ENCODE measurements at regions not wholly inside any gene's neighbourhood (a gene's known extent, or its start where the extent isn't known, plus 50 kb on each side); places are given as distances from the start of the nearest gene placed in this dataset.
"Not testable (repeated sequence)": the region's sequence is repeated elsewhere in the genome, so short reads cannot be mapped to it uniquely, and the experiment has no call there.

- H3K27me3 ChIP-seq: no peaks in the 10 kb centered on the region
- H3K9me3 ChIP-seq: no peaks in the 10 kb centered on the region
- no peak for DNase-seq
- no peaks in the 10 kb centered on the region for H3K36me3 ChIP-seq
- no peak overlapping the region for H3K4me3 ChIP-seq
Measured at GRCh38 chr14:103225062-103225461, 101.8 kb downstream of the TNFAIP2 start.

DNA sequence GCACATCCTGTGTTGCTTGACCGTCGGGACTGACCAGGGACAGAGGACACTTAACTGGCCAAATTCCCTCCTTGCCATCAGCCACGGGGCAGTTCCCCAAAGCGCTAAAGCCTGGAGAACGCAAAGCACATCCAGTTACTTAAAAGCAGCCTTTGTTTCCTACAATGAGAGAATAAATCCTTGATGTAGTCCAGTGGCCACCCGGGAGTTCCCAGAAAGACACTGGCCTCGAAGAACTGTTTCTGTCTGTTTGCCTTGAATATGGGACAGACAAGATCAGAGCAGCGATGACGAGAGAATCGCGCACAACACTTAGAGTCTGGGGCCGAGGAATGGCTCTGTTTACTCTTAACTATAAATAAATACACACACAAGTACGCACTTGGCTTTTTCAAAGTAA lies 102.2 kb downstream of the TNFAIP2 start:
- Histone ChIP-seq H3K9me3 (no peaks in the 10 kb centered on the region), H3K27me3 (no peaks in the 10 kb centered on the region), H3K36me3 (no peaks in the 10 kb centered on the region), H3K4me3 (no peak overlapping the region)
- DNase-seq: no peak

- H3K9me3 ChIP-seq: no peaks in the 10 kb centered on the region
- no peaks in the 10 kb centered on the region for H3K36me3 ChIP-seq
- no peak for DNase-seq
- no peak overlapping the region for H3K4me3 ChIP-seq
- no peaks in the 10 kb centered on the region for H3K27me3 ChIP-seq
Measured at GRCh38 chr14:103227094-103227768, 104.0 kb downstream of the TNFAIP2 start.

- no peaks in the 10 kb centered on the region for H3K36me3 ChIP-seq
- no peaks in the 10 kb centered on the region for H3K27me3 ChIP-seq
- H3K9me3 ChIP-seq: no peaks in the 10 kb centered on the region
- DNase-seq: no peak
- H3K4me3 ChIP-seq: no peak overlapping the region
Measured at GRCh38 chr14:103228076-103228806, 105.0 kb downstream of the TNFAIP2 start.

DNA sequence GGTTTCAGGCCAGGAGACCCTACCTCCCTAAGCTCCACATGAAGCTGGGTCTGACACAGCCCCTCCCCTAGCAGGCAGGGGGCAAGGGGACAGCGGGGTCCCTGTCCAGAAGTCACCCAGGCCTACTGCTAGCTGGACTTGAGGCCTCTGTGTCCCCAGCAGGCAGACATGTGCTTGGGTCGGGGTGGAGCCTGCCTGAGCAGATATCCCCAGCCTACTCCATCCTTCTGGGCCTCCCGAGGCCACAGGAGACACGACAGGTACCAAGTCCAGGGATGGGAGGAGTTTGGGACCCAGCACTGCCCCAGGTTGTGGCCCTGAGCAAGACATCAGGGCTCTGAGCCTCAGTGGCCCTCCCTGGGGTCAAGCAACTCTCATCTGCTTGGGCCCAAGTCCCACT lies 105.2 kb upstream of the EIF5 start:
- DNase-seq: no peak
- no peaks in the 10 kb centered on the region for H3K27me3 ChIP-seq
- no peaks in the 10 kb centered on the region for H3K9me3 ChIP-seq
- no peak overlapping the region for H3K4me3 ChIP-seq
- H3K36me3 ChIP-seq: no peaks in the 10 kb centered on the region

DNA sequence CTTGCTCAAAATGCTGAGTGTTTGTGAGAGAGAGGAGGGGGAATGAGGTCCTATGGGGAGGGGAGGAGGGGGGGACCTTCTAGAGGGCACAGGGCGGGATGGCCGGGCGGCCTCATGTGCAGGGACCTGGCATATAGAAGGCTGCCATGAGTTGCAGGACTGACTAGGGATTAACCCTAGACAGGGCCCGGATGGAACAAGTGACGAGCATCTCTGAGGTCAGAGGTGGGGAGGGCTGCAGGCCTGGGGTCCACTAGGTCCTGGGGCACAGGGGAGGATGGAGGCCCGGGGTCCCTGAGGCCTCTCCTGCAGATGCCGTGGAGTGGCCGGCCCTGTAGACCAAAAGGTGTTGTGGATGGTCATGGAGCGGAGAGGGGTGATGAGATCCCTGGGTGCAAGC lies 104.0 kb upstream of the EIF5 start:
- Histone ChIP-seq H3K36me3 (no peaks in the 10 kb centered on the region), H3K27me3 (no peaks in the 10 kb centered on the region), H3K9me3 (no peaks in the 10 kb centered on the region), H3K4me3 (no peak overlapping the region)
- DNase-seq: no peak

DNA sequence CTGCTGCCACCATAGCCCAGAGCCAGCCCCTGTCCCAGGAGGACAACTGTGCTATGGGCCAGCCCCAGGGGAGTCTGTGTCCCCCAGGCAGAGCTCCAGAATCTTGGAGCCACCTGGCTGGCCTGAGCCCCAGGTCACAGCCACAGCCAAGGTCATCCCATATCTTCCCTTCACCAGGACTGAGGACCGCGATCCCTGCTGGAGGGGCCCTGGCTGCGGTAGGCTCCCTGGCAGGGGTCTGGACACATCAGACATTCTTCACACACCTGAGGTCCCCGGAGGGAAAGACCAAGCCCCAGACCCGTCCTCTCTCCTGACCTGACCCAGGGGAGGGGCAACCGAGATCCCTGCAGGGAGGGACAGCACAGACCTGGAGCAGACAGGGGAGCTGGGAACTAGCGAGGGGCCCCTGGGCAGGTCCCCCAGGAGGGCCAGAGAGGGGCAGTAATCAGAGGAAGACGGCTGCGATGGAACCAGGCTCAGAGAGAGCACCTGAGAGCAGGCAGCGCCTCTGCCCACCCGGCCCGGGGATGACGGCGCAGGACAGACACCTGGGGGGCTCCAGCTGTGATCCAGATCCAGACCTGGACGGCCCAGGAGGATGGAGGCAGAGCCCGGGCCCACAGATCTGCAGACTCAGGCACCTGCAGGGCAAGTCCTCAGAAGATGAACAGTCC lies 103.2 kb upstream of the EIF5 start:
- H3K4me3 ChIP-seq: no peak overlapping the region
- H3K9me3 ChIP-seq: no peaks in the 10 kb centered on the region
- H3K27me3 ChIP-seq: no peaks in the 10 kb centered on the region
- DNase-seq: no peak
- no peaks in the 10 kb centered on the region for H3K36me3 ChIP-seq

- H3K36me3 ChIP-seq: no peaks in the 10 kb centered on the region
- H3K27me3 ChIP-seq: no peaks in the 10 kb centered on the region
- no peak overlapping the region for H3K4me3 ChIP-seq
- H3K9me3 ChIP-seq: no peaks in the 10 kb centered on the region
- DNase-seq: no peak
Measured at GRCh38 chr14:103231376-103232019, 102.5 kb upstream of the EIF5 start.

GRCh38 chr14:103232031-103232808 lies 101.8 kb upstream of the EIF5 start:
- no peaks in the 10 kb centered on the region for H3K27me3 ChIP-seq
- H3K36me3 ChIP-seq: no peaks in the 10 kb centered on the region
- no peak for DNase-seq
- no peaks in the 10 kb centered on the region for H3K9me3 ChIP-seq
- H3K4me3 ChIP-seq: no peak overlapping the region

- Histone ChIP-seq H3K9me3 (no peaks in the 10 kb centered on the region), H3K4me3 (no peak overlapping the region), H3K36me3 (no peaks in the 10 kb centered on the region), H3K27me3 (no peaks in the 10 kb centered on the region)
- DNase-seq: no peak
Measured at GRCh38 chr14:103232831-103233319, 101.2 kb upstream of the EIF5 start.

DNA sequence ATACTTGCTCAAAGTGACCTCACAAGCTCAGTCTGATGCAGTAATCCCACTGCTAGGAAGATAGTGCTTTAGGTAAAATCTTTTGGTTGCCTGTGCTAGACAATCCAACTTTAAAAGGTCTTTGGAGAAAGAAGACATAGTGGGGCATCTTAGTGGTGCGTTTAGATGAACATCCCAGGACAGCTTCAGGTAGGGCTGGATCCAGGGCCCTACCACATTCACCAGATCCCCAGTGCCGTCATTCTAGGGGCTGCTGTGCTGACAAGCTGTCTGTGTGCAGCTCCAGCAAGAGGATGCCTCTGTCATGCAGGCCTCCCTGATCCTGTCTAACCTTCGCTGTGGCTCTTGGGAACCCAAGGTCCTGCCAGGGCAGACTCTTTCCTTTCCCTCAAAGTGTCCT lies 100.7 kb upstream of the EIF5 start:
- H3K9me3 ChIP-seq: no peaks in the 10 kb centered on the region
- H3K36me3 ChIP-seq: no peaks in the 10 kb centered on the region
- H3K27me3 ChIP-seq: no peaks in the 10 kb centered on the region
- DNase-seq: no peak
- no peak overlapping the region for H3K4me3 ChIP-seq

DNA sequence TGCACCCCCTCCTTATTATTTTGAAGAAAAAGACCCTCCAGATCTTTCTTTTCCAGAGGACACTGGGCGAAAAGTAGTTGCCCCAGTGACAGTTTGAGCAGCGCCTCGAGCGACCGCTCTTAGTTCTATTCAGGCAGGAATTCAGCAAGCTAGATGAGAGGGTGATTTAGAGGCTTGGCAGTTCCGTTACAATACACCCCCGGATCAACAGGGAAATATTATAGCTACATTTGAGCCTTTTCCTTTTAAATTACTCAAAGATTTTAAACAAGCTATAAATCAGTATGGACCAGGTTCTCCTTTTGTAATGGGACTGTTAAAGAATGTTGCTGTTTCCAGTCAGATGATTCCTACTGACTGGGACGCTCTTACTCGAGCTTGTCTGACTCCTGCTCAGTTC lies 99.2 kb upstream of the EIF5 start:
- H3K27me3 ChIP-seq, H3K9me3 ChIP-seq, DNase-seq, H3K4me3 ChIP-seq, H3K36me3 ChIP-seq: not testable (repeated sequence)

GRCh38 chr14:103235506-103235905 lies 98.5 kb upstream of the EIF5 start:
- H3K4me3 ChIP-seq, H3K36me3 ChIP-seq, DNase-seq, H3K9me3 ChIP-seq, H3K27me3 ChIP-seq: not testable (repeated sequence)

DNA sequence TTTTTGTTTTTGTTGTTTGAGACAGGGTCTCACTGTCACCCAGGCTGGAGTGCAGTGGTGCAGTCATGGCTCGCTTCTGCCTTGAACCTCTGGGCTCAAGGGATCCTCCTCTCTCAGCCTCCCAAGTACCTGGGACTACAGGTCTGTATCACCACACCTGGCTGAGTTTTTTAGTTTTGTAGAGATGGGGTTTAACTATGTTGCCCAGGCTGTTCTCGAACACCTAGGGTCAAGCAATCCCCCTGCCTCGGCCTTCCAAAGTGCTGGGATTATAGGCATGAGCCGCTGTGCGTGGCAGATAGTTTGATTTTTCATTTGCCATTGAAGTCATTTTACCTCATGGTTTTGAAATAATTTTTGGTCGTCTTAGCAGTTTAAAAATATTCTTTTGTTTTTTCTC lies 94.3 kb upstream of the EIF5 start:
- H3K9me3 ChIP-seq: no peaks in the 10 kb centered on the region

DNA sequence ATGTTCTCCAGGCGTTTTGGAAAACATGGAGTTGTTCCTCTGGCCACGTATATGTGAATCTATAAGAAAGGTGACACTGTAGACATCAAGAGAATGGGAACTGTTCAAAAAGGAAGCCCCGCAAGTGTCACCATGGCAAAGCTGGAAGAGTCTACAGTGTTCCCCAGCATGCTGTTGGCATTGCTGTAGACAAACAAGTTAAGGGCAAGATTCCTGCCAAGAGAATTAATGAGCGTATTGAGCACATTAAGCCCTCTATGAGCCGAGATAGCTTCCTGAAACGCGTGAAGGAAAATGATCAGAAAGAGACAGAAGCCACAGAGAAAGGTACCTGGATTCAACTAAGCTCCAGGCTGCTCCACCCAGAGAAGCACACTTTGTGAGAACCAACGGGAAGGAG lies 92.5 kb upstream of the EIF5 start:
- Histone ChIP-seq H3K27me3 (no peaks in the 10 kb centered on the region), H3K36me3 (no peaks in the 10 kb centered on the region), H3K4me3 (no peak overlapping the region), H3K9me3 (no peaks in the 10 kb centered on the region)
- DNase-seq: no peak

More for the DNA sequence above, 94.3 kb upstream of the EIF5 start:
- H3K4me3 ChIP-seq: no peak overlapping the region
- no peaks in the 10 kb centered on the region for H3K27me3 ChIP-seq
- DNase-seq: no peak
- no peaks in the 10 kb centered on the region for H3K36me3 ChIP-seq
